A549 (cell line): ENCODE measurements at regions not wholly inside any gene's neighbourhood (a gene's known extent, or its start where the extent isn't known, plus 50 kb on each side); places are given as distances from the start of the nearest gene placed in this dataset.

Source experiments
- BHLHE40 ChIP-seq: IDR thresholded peaks from 2 replicates; pipeline ENCODE4 v1.6.1; 2012; ENCODE audit warnings: low read depth, low read length, inconsistent platforms
- CBX2 ChIP-seq: fragments of 200-600 bp; sonication (generic); IDR thresholded peaks from 2 replicates; pipeline ENCODE4 v1.6.1; 2016; ENCODE audit warnings: low read depth, mild to moderate bottlenecking, borderline replicate concordance
- CEBPB ChIP-seq, 2 experiments: fragments of >200 bp in 1 of 2; sonication (Bioruptor Twin) in 1 of 2; formaldehyde crosslinking in 1 of 2; IDR thresholded peaks; 2 replicates each; pipeline ENCODE4 v1.6.1; 2012 to 2016
- CHD2 ChIP-seq: fragments of 150-350 bp; IDR thresholded peaks from 2 replicates; pipeline ENCODE4 v1.6.1; 2014; ENCODE audit warnings: low read length; ENCODE audit not compliant: partially characterized antibody
- CHD4 ChIP-seq: fragments of 200-600 bp; sonication (generic); IDR thresholded peaks from 2 replicates; pipeline ENCODE4 v1.6.1; 2016; ENCODE audit warnings: antibody characterized with exemption, mild to moderate bottlenecking, borderline replicate concordance
- EP300 ChIP-seq, 2 experiments: fragments of >200 bp; sonication (Bioruptor Twin); formaldehyde crosslinking; IDR thresholded peaks; 2 replicates in 1 of 2; 3 replicates in 1 of 2; pipeline ENCODE4 v1.6.1; 2016 to 2017
- ESRRA ChIP-seq: fragments of 150-350 bp; IDR thresholded peaks from 2 replicates; pipeline ENCODE4 v1.6.1; 2014; ENCODE audit warnings: mild to moderate bottlenecking, low read length, borderline replicate concordance
- FOSB ChIP-seq: fragments of 250-450 bp; sonication (Bioruptor Pico); IDR thresholded peaks from 2 replicates; pipeline ENCODE4 v1.5.0; 2020; ENCODE audit warnings: mild to moderate bottlenecking, moderate library complexity
- FOSL2 ChIP-seq, 2 experiments: fragments of 450-650 bp in 1 of 2; fragments of >200 bp in 1 of 2; sonication (Bioruptor Twin) in 1 of 2; formaldehyde crosslinking; IDR thresholded peaks; 2 replicates each; pipeline versions ENCODE4 v1.5.0 to v1.6.1; 2016 to 2020; ENCODE audit warnings: mild to moderate bottlenecking in 1 of 2, moderate library complexity in 1 of 2
- GATA3 ChIP-seq: IDR thresholded peaks from 2 replicates; pipeline ENCODE4 v1.6.1; 2012; ENCODE audit warnings: borderline replicate concordance
- HOXB5 ChIP-seq: fragments of 250-450 bp; sonication (Bioruptor Pico); IDR thresholded peaks from 2 replicates; pipeline ENCODE4 v1.5.0; 2020; ENCODE audit warnings: mild to moderate bottlenecking, moderate library complexity
- JUN ChIP-seq, 2 experiments: fragments of >200 bp; sonication (Bioruptor Twin); formaldehyde crosslinking; IDR thresholded peaks; 2 replicates in 1 of 2; 3 replicates in 1 of 2; pipeline ENCODE4 v1.6.1; 2016 to 2017
- JUNB ChIP-seq: fragments of >200 bp; sonication (Bioruptor Twin); formaldehyde crosslinking; IDR thresholded peaks from 2 replicates; pipeline ENCODE4 v1.6.1; 2016
- KDM1A ChIP-seq: fragments of 200-600 bp; sonication (generic); IDR thresholded peaks from 2 replicates; pipeline ENCODE4 v1.6.1; 2016; ENCODE audit warnings: low read depth, mild to moderate bottlenecking
- MAZ ChIP-seq: fragments of 150-350 bp; IDR thresholded peaks from 2 replicates; pipeline ENCODE4 v1.6.1; 2014; ENCODE audit warnings: antibody characterized with exemption, low read depth, low read length, borderline replicate concordance
- NFE2L2 ChIP-seq: fragments of 150-350 bp; conservative IDR thresholded peaks from 2 replicates; pipeline ENCODE4 v1.6.1; 2014; ENCODE audit warnings: low read length
- PHF8 ChIP-seq: fragments of 200-600 bp; sonication (generic); IDR thresholded peaks from 2 replicates; pipeline ENCODE4 v1.6.1; 2016; ENCODE audit warnings: low read depth, mild to moderate bottlenecking, antibody characterized with exemption, moderate library complexity, borderline replicate concordance
- POLR2A ChIP-seq: IDR thresholded peaks from 2 replicates; pipeline ENCODE4 v1.6.1; 2012; ENCODE audit warnings: mild to moderate bottlenecking, low read length
- RAD21 ChIP-seq, 2 experiments: fragments of >200 bp in 1 of 2; sonication (Bioruptor Twin) in 1 of 2; formaldehyde crosslinking in 1 of 2; IDR thresholded peaks in 1 of 2; conservative IDR thresholded peaks in 1 of 2; 2 replicates in 1 of 2; 3 replicates in 1 of 2; pipeline ENCODE4 v1.6.1; 2012 to 2018; ENCODE audit warnings: inconsistent platforms in 1 of 2
- RFX5 ChIP-seq: fragments of 450-650 bp; IDR thresholded peaks from 2 replicates; pipeline ENCODE4 v1.7.1; 2014; ENCODE audit warnings: antibody characterized with exemption, mild to moderate bottlenecking, moderate library complexity
- RNF2 ChIP-seq: fragments of 200-600 bp; sonication (generic); IDR thresholded peaks from 2 replicates; pipeline ENCODE4 v1.6.1; 2016; ENCODE audit warnings: low read depth, mild to moderate bottlenecking, antibody characterized with exemption, moderate library complexity, borderline replicate concordance
- TFCP2L1 ChIP-seq: fragments of 250-450 bp; sonication (Bioruptor Pico); IDR thresholded peaks from 2 replicates; pipeline ENCODE4 v1.5.0; 2021; ENCODE audit warnings: mild to moderate bottlenecking
- ZNF302 ChIP-seq: fragments of 250-450 bp; sonication (Bioruptor Pico); IDR thresholded peaks from 2 replicates; pipeline ENCODE4 v1.9.0; 2021; ENCODE audit warnings: inconsistent platforms, mild to moderate bottlenecking, moderate library complexity
- ZSCAN20 ChIP-seq: fragments of 250-450 bp; sonication (Bioruptor Pico); IDR thresholded peaks from 2 replicates; pipeline ENCODE4 v1.8.0; 2022; ENCODE audit warnings: mild to moderate bottlenecking, moderate library complexity
- TF ChIP-seq, protein P1 (sequence below): fragments of 200-600 bp; sonication (generic); IDR thresholded peaks from 2 replicates; pipeline ENCODE4 v1.6.1; 2016; ENCODE audit warnings: antibody characterized with exemption, mild to moderate bottlenecking, moderate library complexity
- TF ChIP-seq, protein P2 (sequence below): fragments of 250-450 bp; sonication (Bioruptor Pico); IDR thresholded peaks from 2 replicates; pipeline ENCODE4 v1.5.0; 2021; ENCODE audit warnings: mild to moderate bottlenecking, moderate library complexity, borderline replicate concordance
- TF ChIP-seq, protein P3 (sequence below): fragments of 450-650 bp; IDR thresholded peaks from 2 replicates; pipeline ENCODE4 v1.6.1; 2014; ENCODE audit warnings: antibody characterized with exemption
- TF ChIP-seq, protein P4 (sequence below): IDR thresholded peaks from 2 replicates; pipeline ENCODE4 v1.6.1; 2012; ENCODE audit warnings: low read depth, borderline replicate concordance
- TF ChIP-seq, protein P5 (sequence below): IDR thresholded peaks from 2 replicates; pipeline ENCODE4 v1.6.1; 2012
- TF ChIP-seq, protein P6 (sequence below): fragments of 250-450 bp; sonication (Bioruptor Pico); IDR thresholded peaks from 2 replicates; pipeline ENCODE4 v1.5.0; 2020; ENCODE audit warnings: low read depth, mild to moderate bottlenecking, moderate library complexity
- TF ChIP-seq, protein P7 (sequence below): fragments of >200 bp; sonication (Bioruptor Twin); formaldehyde crosslinking; IDR thresholded peaks from 3 replicates; pipeline ENCODE4 v1.5.1; 2016

DNA sequence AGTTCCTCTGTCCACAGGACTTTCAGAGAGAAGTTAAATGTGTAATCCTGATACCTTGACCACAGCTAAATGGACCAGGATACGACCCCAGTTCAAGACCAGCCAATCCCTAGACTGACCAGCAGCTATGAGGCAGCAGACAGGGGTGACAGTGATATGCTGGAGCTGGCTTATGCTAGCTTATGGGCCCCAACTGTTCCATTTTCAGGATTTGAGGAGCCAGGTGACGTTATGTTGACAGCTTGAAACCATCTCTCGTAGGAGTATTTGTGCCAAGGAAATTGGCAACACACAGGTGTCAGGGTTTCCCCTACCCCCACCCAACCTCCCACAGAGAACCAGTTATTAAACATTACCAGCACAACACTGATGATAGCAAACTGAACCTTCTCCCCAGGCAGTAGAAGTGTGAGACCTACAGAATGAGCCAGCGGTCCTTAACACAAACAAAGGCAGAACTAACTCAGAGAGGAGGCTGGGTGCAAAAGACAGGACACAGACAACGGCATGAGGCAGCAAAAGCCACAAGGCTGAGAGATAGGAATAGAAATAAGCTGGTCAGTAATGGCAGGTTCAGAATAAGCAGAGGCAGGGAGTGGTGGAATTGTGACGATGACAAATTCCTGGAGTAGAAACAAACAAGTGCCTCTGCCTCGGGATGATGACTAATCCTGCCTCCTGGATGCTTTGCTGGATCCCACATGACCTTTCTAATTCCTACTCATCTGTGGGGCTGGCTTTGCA is 85.6 kb upstream of the CPEB2 start (continued):
- TF ChIP-seq, protein P1, sequence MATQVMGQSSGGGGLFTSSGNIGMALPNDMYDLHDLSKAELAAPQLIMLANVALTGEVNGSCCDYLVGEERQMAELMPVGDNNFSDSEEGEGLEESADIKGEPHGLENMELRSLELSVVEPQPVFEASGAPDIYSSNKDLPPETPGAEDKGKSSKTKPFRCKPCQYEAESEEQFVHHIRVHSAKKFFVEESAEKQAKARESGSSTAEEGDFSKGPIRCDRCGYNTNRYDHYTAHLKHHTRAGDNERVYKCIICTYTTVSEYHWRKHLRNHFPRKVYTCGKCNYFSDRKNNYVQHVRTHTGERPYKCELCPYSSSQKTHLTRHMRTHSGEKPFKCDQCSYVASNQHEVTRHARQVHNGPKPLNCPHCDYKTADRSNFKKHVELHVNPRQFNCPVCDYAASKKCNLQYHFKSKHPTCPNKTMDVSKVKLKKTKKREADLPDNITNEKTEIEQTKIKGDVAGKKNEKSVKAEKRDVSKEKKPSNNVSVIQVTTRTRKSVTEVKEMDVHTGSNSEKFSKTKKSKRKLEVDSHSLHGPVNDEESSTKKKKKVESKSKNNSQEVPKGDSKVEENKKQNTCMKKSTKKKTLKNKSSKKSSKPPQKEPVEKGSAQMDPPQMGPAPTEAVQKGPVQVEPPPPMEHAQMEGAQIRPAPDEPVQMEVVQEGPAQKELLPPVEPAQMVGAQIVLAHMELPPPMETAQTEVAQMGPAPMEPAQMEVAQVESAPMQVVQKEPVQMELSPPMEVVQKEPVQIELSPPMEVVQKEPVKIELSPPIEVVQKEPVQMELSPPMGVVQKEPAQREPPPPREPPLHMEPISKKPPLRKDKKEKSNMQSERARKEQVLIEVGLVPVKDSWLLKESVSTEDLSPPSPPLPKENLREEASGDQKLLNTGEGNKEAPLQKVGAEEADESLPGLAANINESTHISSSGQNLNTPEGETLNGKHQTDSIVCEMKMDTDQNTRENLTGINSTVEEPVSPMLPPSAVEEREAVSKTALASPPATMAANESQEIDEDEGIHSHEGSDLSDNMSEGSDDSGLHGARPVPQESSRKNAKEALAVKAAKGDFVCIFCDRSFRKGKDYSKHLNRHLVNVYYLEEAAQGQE = no peak
- no peak for TF ChIP-seq KDM1A
- TF ChIP-seq TFCP2L1 (CRISPR knock-in tag) = no peak
- no peak for TF ChIP-seq FOSB (CRISPR knock-in tag)
- no peak for TF ChIP-seq CEBPB (IDR thresholded peaks at IDR 0.05)
- TF ChIP-seq POLR2A = no peak
- TF ChIP-seq, protein P2, sequence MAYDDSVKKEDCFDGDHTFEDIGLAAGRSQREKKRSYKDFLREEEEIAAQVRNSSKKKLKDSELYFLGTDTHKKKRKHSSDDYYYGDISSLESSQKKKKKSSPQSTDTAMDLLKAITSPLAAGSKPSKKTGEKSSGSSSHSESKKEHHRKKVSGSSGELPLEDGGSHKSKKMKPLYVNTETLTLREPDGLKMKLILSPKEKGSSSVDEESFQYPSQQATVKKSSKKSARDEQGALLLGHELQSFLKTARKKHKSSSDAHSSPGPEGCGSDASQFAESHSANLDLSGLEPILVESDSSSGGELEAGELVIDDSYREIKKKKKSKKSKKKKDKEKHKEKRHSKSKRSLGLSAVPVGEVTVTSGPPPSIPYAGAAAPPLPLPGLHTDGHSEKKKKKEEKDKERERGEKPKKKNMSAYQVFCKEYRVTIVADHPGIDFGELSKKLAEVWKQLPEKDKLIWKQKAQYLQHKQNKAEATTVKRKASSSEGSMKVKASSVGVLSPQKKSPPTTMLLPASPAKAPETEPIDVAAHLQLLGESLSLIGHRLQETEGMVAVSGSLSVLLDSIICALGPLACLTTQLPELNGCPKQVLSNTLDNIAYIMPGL (CRISPR knock-in tag) = no peak
- TF ChIP-seq ZSCAN20 = no peak
- TF ChIP-seq MAZ = no peak
- no peak for TF ChIP-seq HOXB5 (CRISPR knock-in tag)
- TF ChIP-seq, protein P3, sequence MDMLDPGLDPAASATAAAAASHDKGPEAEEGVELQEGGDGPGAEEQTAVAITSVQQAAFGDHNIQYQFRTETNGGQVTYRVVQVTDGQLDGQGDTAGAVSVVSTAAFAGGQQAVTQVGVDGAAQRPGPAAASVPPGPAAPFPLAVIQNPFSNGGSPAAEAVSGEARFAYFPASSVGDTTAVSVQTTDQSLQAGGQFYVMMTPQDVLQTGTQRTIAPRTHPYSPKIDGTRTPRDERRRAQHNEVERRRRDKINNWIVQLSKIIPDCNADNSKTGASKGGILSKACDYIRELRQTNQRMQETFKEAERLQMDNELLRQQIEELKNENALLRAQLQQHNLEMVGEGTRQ = no peak
- TF ChIP-seq RFX5 = no peak
- TF ChIP-seq NFE2L2 = no peak
- peak; percentile 43; the same call in 1 of the 2 replicates for TF ChIP-seq FOSL2 (IDR thresholded peaks at IDR 0.05)
- peak; percentile 84 for TF ChIP-seq FOSL2 (CRISPR knock-in tag; IDR thresholded peaks at IDR 0.05)
- peak; percentile 74 for TF ChIP-seq JUNB
- TF ChIP-seq, protein P4, sequence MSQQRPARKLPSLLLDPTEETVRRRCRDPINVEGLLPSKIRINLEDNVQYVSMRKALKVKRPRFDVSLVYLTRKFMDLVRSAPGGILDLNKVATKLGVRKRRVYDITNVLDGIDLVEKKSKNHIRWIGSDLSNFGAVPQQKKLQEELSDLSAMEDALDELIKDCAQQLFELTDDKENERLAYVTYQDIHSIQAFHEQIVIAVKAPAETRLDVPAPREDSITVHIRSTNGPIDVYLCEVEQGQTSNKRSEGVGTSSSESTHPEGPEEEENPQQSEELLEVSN = no peak
- TF ChIP-seq, protein P5, sequence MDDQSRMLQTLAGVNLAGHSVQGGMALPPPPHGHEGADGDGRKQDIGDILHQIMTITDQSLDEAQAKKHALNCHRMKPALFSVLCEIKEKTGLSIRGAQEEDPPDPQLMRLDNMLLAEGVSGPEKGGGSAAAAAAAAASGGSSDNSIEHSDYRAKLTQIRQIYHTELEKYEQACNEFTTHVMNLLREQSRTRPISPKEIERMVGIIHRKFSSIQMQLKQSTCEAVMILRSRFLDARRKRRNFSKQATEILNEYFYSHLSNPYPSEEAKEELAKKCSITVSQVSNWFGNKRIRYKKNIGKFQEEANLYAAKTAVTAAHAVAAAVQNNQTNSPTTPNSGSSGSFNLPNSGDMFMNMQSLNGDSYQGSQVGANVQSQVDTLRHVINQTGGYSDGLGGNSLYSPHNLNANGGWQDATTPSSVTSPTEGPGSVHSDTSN = no peak
- TF ChIP-seq, protein P6, sequence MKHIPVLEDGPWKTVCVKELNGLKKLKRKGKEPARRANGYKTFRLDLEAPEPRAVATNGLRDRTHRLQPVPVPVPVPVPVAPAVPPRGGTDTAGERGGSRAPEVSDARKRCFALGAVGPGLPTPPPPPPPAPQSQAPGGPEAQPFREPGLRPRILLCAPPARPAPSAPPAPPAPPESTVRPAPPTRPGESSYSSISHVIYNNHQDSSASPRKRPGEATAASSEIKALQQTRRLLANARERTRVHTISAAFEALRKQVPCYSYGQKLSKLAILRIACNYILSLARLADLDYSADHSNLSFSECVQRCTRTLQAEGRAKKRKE (CRISPR knock-in tag) = no peak
- TF ChIP-seq PHF8 = no peak
- no peak for TF ChIP-seq ESRRA
- no peak for TF ChIP-seq ZNF302 (CRISPR knock-in tag)
- peak; percentile 64; the same call in 1 of the 2 replicates for TF ChIP-seq GATA3
- no peak for TF ChIP-seq BHLHE40
- TF ChIP-seq EP300 (IDR thresholded peaks at IDR 0.05) = peak in 1 of 2 experiments; percentile 65; a peak in 3 of 5 replicates
- TF ChIP-seq CHD4 = no peak
- peak in 1 of 2 experiments; percentile 65; a peak in 3 of 5 replicates for TF ChIP-seq JUN (IDR thresholded peaks at IDR 0.05)
- TF ChIP-seq CBX2 = no peak
- no peak for TF ChIP-seq CHD2
- TF ChIP-seq, protein P7, sequence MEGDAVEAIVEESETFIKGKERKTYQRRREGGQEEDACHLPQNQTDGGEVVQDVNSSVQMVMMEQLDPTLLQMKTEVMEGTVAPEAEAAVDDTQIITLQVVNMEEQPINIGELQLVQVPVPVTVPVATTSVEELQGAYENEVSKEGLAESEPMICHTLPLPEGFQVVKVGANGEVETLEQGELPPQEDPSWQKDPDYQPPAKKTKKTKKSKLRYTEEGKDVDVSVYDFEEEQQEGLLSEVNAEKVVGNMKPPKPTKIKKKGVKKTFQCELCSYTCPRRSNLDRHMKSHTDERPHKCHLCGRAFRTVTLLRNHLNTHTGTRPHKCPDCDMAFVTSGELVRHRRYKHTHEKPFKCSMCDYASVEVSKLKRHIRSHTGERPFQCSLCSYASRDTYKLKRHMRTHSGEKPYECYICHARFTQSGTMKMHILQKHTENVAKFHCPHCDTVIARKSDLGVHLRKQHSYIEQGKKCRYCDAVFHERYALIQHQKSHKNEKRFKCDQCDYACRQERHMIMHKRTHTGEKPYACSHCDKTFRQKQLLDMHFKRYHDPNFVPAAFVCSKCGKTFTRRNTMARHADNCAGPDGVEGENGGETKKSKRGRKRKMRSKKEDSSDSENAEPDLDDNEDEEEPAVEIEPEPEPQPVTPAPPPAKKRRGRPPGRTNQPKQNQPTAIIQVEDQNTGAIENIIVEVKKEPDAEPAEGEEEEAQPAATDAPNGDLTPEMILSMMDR = no peak
- peak; percentile 8 to 38; a peak in 3 of 5 replicates for TF ChIP-seq RAD21 (conservative IDR thresholded peaks at IDR 0.05 in 1 of 2, IDR thresholded peaks at IDR 0.05 in 1 of 2)
- TF ChIP-seq RNF2 = no peak
